D721Med (cell line): ENCODE measurements at regions not wholly inside any gene's neighbourhood (a gene's known extent, or its start where the extent isn't known, plus 50 kb on each side); places are given as distances from the start of the nearest gene placed in this dataset.
A peak's percentile ranks its signal among the peaks of the same experiment; 100 is the strongest.

Experiments
- DNase-seq: peaks from one replicate; pipeline ENCODE4 v3.0.0; 2011; ENCODE audit warnings: low spot score; ENCODE audit not compliant: insufficient read length
- FAIRE-seq: peaks from 2 replicates; lab custom pipeline; 2011; peaks lifted over from hg19 to GRCh38; lab: Jason Lieb, UNC
- TF ChIP-seq, protein P1 (sequence below): IDR thresholded peaks from 2 replicates; pipeline ENCODE4 v1.5.1; 2012; ENCODE audit warnings: mild to moderate bottlenecking, control low read depth; ENCODE audit not compliant: insufficient read depth; ENCODE audit errors: missing control alignments

DNA sequence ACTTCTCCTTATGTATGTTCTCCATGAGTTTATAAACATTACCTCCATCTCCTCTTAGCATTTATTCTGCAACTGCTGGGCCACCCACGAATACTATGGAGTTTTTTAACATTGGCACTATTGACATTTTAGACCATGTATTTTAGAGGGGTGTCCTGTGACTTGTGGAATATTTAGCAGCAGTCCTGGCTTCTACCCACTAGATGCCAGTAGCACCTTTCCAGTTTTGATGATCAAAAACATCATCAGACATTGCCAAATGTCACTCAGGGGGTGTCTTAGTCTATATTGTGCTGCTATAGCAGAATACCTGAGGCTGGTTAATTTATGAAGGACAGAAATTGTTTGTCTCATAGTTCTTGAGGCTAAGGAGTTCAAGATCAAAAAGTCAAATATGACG is 187.5 kb upstream of the RORB start:
- DNase-seq = no peak
- TF ChIP-seq, protein P1, sequence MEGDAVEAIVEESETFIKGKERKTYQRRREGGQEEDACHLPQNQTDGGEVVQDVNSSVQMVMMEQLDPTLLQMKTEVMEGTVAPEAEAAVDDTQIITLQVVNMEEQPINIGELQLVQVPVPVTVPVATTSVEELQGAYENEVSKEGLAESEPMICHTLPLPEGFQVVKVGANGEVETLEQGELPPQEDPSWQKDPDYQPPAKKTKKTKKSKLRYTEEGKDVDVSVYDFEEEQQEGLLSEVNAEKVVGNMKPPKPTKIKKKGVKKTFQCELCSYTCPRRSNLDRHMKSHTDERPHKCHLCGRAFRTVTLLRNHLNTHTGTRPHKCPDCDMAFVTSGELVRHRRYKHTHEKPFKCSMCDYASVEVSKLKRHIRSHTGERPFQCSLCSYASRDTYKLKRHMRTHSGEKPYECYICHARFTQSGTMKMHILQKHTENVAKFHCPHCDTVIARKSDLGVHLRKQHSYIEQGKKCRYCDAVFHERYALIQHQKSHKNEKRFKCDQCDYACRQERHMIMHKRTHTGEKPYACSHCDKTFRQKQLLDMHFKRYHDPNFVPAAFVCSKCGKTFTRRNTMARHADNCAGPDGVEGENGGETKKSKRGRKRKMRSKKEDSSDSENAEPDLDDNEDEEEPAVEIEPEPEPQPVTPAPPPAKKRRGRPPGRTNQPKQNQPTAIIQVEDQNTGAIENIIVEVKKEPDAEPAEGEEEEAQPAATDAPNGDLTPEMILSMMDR = peak; percentile 32
- no peak for FAIRE-seq

- DNase-seq (no peak), FAIRE-seq (no peak)
- TF ChIP-seq, protein P1 = no peak
Observed at GRCh38 chr9:74317235-74317634, 179.9 kb upstream of the RORB start.

GRCh38 chr9:74321396-74321795 is 175.7 kb upstream of the RORB start:
- FAIRE-seq (no peak), DNase-seq (no peak)
- TF ChIP-seq, protein P1 = no peak

- FAIRE-seq (no peak), DNase-seq (no peak)
- TF ChIP-seq, protein P1 = no peak
Observed at GRCh38 chr9:74322661-74323314, 174.3 kb upstream of the RORB start.

DNA sequence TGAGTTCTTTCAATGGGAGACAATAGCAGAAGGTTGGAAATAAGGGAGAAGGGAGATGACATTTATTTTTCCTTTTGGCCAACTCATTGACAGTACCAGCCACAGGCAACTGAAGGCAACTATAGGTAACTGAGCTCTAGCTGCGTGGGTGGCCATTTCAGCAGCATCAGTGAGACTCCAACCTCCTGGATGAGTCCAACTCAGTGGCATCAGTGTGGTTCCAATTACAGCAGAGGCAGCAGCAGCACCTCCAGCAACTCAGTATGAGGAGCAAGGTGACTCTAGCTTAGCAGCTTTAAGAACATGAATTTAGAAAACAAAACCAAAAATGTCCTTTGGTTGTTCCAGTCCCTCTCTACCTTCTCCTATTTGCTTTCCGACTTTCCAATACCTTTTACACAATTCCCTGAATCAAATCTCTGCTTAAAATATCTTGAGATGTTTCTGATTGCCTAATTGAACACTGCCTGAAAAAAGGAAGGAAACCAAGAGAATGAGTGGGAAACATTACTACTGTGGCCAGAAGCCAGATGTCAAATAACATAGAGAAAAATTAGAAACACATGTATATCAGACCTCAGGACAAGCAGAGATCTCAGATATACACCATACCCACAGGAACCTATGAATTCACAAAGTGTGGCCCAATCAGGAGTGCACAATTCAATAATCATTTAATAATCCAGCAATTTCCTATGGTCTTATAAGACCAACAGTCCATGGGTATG is 166.5 kb upstream of the RORB start:
- DNase-seq (no peak), FAIRE-seq (no peak)
- TF ChIP-seq, protein P1 = no peak

DNA sequence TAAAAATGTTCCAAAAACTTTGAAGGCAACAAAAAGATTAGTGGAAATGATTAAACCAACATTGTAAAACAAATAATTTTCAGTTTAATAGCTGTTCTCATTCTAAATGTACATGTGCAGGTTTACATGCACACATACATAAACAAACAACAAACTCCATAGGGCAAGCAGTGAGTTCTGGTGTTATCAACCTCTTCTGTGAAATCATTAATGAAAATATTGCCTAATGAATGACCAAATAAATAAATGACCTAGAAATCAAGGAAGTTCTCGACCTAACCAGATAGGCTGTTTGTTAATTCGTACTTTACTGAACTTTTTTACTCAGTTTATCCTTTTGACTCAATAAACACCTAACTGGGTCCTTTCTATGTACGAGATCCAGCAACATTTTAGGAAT is 165.5 kb upstream of the RORB start:
- no peak for DNase-seq
- FAIRE-seq = no peak
- TF ChIP-seq, protein P1 = no peak
